WI38 (cell line): ENCODE measurements at regions not wholly inside any gene's neighbourhood (a gene's known extent, or its start where the extent isn't known, plus 50 kb on each side); places are given as distances from the start of the nearest gene placed in this dataset.

Source experiments
- H3K4me3 ChIP-seq: 2 replicates; pipeline ENCODE4 v1.5.1; 2011; ENCODE audit warnings: low read depth, mild to moderate bottlenecking, control low read depth, low read length
- CTCF ChIP-seq: IDR thresholded peaks from 2 replicates; pipeline ENCODE4 v1.5.1; 2012; ENCODE audit warnings: low read depth, mild to moderate bottlenecking, control low read depth, low read length

- H3K4me3 ChIP-seq = no peak overlapping the region
- TF ChIP-seq CTCF = no peak
Observed at GRCh38 chr9:81461196-81461595, 228.2 kb downstream of the TLE1 start.

- no peak for TF ChIP-seq CTCF
- no peak overlapping the region for H3K4me3 ChIP-seq
Observed at GRCh38 chr9:81460693-81461092, 228.7 kb downstream of the TLE1 start.

DNA sequence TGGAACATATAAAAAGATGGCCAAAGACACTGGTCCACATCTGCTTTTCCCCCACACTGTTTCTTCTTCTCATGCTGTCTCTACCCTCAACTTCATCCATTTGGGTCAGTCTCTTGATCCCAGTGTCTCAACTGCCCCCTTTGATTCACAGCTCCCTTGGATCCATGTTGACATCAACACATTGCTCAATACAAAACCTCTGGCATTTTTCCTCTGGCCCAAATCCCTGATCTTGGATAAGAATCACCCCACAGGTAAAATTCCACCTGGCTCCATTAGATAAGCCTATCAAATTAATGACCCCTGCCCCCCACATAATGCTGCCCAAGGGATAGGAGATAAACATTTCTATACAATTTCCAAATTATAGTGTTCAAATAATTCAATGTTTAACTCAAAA is 229.8 kb downstream of the TLE1 start:
- no peak overlapping the region for H3K4me3 ChIP-seq
- no peak for TF ChIP-seq CTCF

DNA sequence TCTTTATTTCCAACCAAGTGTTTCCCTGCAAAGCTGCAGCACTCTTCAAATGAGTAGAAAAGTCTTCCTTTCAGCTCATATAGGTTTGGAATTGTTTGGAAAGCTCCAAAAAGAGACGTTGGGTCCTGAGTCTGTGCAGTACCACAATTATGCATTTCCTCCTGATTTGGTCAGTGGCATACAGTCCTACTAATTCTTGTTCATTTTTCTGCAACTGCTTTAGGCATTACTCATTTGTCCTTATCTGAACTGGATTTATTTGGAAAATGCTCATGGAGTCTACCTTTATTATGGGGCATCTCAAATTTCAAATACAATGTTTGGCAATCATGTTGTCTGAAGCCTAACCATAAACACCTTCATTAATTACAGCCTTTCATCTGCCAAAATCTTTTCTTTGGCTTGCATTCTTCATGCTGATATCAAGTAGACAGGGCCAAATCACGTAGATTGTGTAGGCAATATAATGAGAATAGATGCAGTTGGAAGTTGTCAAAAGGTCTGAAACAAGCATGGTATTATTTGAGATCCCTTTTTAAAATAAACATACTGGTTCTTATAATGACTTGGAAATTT is 232.8 kb downstream of the TLE1 start:
- no peak for TF ChIP-seq CTCF
- H3K4me3 ChIP-seq = no peak overlapping the region

- H3K4me3 ChIP-seq = no peak overlapping the region
- no peak for TF ChIP-seq CTCF
Observed at GRCh38 chr9:81455462-81456219, 233.7 kb downstream of the TLE1 start.

DNA sequence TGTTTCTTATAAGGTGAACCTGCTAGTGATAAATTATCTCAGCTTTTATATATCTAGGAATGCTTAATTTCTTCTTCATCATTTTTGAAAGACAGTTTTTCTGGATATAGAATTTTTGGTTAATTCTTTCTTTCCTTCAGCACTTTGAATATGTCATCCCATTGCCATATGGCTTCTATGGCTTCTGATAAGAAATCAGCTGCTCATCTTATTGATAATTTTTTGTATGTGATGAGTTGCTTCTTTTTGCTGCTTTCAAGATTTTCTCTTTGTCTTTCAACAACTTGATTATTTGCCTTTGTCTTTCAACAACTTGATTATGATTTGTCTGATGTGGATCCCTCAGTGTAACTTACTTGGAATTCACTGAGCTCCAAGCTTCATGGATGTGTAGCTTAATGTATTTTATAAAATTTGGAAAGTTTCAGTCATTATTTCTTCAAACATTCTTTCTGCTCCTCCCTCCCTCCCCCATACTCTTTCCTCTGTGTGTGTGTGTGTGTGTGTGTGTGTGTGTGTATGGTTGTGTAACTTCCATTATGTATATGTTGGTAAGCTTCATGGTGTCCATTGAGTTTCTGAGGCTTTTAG is 243.9 kb downstream of the TLE1 start:
- no peak for TF ChIP-seq CTCF
- no peak overlapping the region for H3K4me3 ChIP-seq

GRCh38 chr9:81431641-81432040 is 257.7 kb downstream of the TLE1 start:
- TF ChIP-seq CTCF = no peak
- H3K4me3 ChIP-seq = no peak overlapping the region
